Esophagus muscularis mucosa (tissue), 3 donors: ENCODE measurements at regions not wholly inside any gene's neighbourhood (a gene's known extent, or its start where the extent isn't known, plus 50 kb on each side); places are given as distances from the start of the nearest gene placed in this dataset.

Source experiments
- POLR2A ChIP-seq: fragments of 450-650 bp; IDR thresholded peaks from one replicate; pipeline ENCODE4 v1.6.1; 2017; ENCODE audit warnings: antibody characterized with exemption, moderate library complexity, mild to moderate bottlenecking, low read depth
- POLR2AphosphoS5 ChIP-seq, 2 donors: sonication (generic); formaldehyde crosslinking; IDR thresholded peaks; one replicate each; pipeline ENCODE4 v1.6.1; 2017; ENCODE audit warnings: antibody characterized with exemption in 2 of 2
- TF ChIP-seq, protein P1 (sequence below), 3 experiments: fragments of 200-600 bp in 2 of 3; fragments of 450-650 bp in 1 of 3; sonication (generic) in 2 of 3; IDR thresholded peaks; one replicate each; pipeline ENCODE4 v1.5.1; 2017 to 2019; ENCODE audit warnings: antibody characterized with exemption in 3 of 3, mild to moderate bottlenecking in 2 of 3, moderate library complexity in 1 of 3

DNA sequence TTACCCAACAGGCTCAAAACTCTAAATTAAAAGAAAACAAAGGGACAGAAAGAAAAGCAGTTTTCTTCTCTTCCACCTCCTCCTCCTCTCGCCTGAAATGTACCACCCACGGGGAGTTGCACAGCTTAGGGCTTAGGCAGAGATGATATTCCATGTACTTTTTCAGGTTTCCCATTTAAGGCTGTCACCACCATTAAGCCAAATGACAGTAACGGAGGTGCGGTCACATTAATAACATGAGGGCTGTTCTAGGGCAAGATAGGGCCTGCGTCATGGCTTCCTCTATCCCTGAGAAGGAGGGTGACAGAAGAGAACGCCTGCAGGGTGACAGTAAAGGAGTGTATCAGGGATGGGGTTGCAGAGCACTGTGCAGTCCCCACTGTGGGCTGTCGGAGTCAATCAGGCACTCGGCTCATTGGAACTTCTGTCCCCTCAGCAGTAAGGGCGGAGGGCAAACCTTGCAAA is 51.7 kb upstream of the TJP1 start:
- TF ChIP-seq, protein P1, sequence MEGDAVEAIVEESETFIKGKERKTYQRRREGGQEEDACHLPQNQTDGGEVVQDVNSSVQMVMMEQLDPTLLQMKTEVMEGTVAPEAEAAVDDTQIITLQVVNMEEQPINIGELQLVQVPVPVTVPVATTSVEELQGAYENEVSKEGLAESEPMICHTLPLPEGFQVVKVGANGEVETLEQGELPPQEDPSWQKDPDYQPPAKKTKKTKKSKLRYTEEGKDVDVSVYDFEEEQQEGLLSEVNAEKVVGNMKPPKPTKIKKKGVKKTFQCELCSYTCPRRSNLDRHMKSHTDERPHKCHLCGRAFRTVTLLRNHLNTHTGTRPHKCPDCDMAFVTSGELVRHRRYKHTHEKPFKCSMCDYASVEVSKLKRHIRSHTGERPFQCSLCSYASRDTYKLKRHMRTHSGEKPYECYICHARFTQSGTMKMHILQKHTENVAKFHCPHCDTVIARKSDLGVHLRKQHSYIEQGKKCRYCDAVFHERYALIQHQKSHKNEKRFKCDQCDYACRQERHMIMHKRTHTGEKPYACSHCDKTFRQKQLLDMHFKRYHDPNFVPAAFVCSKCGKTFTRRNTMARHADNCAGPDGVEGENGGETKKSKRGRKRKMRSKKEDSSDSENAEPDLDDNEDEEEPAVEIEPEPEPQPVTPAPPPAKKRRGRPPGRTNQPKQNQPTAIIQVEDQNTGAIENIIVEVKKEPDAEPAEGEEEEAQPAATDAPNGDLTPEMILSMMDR (IDR thresholded peaks at IDR 0.05) = no peak
- TF ChIP-seq POLR2AphosphoS5 (IDR thresholded peaks at IDR 0.05) = no peak
- TF ChIP-seq POLR2A = no peak
